ENCODE measurements at regions not wholly inside any gene's neighbourhood (a gene's known extent, or its start where the extent isn't known, plus 50 kb on each side); places are given as distances from the start of the nearest gene placed in this dataset.

GRCh38 chr7:52195664-52196063 lies 839.8 kb upstream of the POM121L12 start:
- WGBS, 2 donors: 75 to 76% methylated on average over 4 of the region's 4 CpGs
- intact Hi-C loops (cut with DNase I; ENCODE audit: low total_unique reads): no loop called here

GRCh38 chr7:52189153-52189778 lies 846.2 kb upstream of the POM121L12 start:
- 84 to 86% methylated on average over 2 of the region's 2 CpGs for WGBS, 2 donors

More at GRCh38 chr7:52195664-52196063, 839.8 kb upstream of the POM121L12 start:
- H3K4me3 ChIP-seq (ENCODE audit: low read depth, poor library complexity, severe bottlenecking): no peak overlapping the region
- TF ChIP-seq POLR2A (IDR thresholded peaks at IDR 0.05) (no peak), CTCF (IDR thresholded peaks at IDR 0.05) (no peak)
- no peak for DNase-seq (ENCODE audit: low spot score in 2 of 2)

GRCh38 chr7:52184006-52184703 lies 851.3 kb upstream of the POM121L12 start:
- H3K4me3 ChIP-seq (ENCODE audit: low read depth, poor library complexity, severe bottlenecking): no peak overlapping the region
- TF ChIP-seq CTCF (IDR thresholded peaks at IDR 0.05) (no peak), POLR2A (IDR thresholded peaks at IDR 0.05) (no peak)
- DNase-seq (ENCODE audit: low spot score in 2 of 2): no peak
- 81 to 84% methylated on average over 8 of the region's 8 CpGs for WGBS, 2 donors
- intact Hi-C loops (cut with DNase I; ENCODE audit: low total_unique reads): no loop called here

More at GRCh38 chr7:52189153-52189778, 846.2 kb upstream of the POM121L12 start:
- no peak overlapping the region for H3K4me3 ChIP-seq (ENCODE audit: low read depth, poor library complexity, severe bottlenecking)
- no peak for TF ChIP-seq CTCF (IDR thresholded peaks at IDR 0.05)
- TF ChIP-seq POLR2A (IDR thresholded peaks at IDR 0.05): no peak
- intact Hi-C loops (cut with DNase I; ENCODE audit: low total_unique reads): no loop called here
- DNase-seq (ENCODE audit: low spot score in 2 of 2): no peak

GRCh38 chr7:52179934-52180333 lies 855.5 kb upstream of the POM121L12 start:
- no peak overlapping the region for H3K4me3 ChIP-seq (ENCODE audit: low read depth, poor library complexity, severe bottlenecking)
- WGBS, 2 donors: 85 to 87% methylated on average over 8 of the region's 8 CpGs
- no peak for TF ChIP-seq CTCF (IDR thresholded peaks at IDR 0.05)
- no peak for TF ChIP-seq POLR2A (IDR thresholded peaks at IDR 0.05)
- intact Hi-C loops (cut with DNase I; ENCODE audit: low total_unique reads): no loop called here
- DNase-seq (ENCODE audit: low spot score in 2 of 2): no peak

GRCh38 chr7:52168085-52168484 lies 851.5 kb upstream of the COBL start:
- intact Hi-C loops (cut with DNase I; ENCODE audit: low total_unique reads): no loop called here
- TF ChIP-seq POLR2A (IDR thresholded peaks at IDR 0.05) (no peak), CTCF (IDR thresholded peaks at IDR 0.05) (no peak)
- DNase-seq (ENCODE audit: low spot score in 2 of 2): no peak
- 74 to 82% methylated on average over 3 of the region's 3 CpGs for WGBS, 2 donors
- no peak overlapping the region for H3K4me3 ChIP-seq (ENCODE audit: low read depth, poor library complexity, severe bottlenecking)

Data from lower leg skin (tissue), 4 donors.